G401 (cell line): ENCODE measurements at regions not wholly inside any gene's neighbourhood (a gene's known extent, or its start where the extent isn't known, plus 50 kb on each side); places are given as distances from the start of the nearest gene placed in this dataset.
"Not testable (repeated sequence)": the region's sequence is repeated elsewhere in the genome, so short reads cannot be mapped to it uniquely, and the experiment has no call there.

ENCODE experiments used
- DNase-seq: peaks from one replicate; pipeline ENCODE4 v3.0.0-alpha.2; 2015; ENCODE audit warnings: low spot score
- in situ Hi-C: cut with HindIII; loops from 2 replicates; pipeline ENCODE4 v1.10.0; 2016; ENCODE audit warnings: low sequenced_read_pairs, mixed read lengths

- in situ Hi-C loops, result not testable (repeated sequence)
These were observed 158.2 kb downstream of the GXYLT1 start for GRCh38 chr12:41986513-41986912.

GRCh38 chr12:41983856-41984255 is 160.8 kb downstream of the GXYLT1 start:
- no peak for DNase-seq
- in situ Hi-C loops, result no loop called here

More at GRCh38 chr12:41986513-41986912, 158.2 kb downstream of the GXYLT1 start:
- not testable (repeated sequence) for DNase-seq

GRCh38 chr12:41983394-41983793 is 161.3 kb downstream of the GXYLT1 start:
- in situ Hi-C loops, result no loop called here

GRCh38 chr12:41981758-41982157 is 162.9 kb downstream of the GXYLT1 start:
- no peak for DNase-seq
- in situ Hi-C loops, result no loop called here

More at GRCh38 chr12:41983394-41983793, 161.3 kb downstream of the GXYLT1 start:
- peak; percentile 5 for DNase-seq

GRCh38 chr12:41981013-41981412 is 163.7 kb downstream of the GXYLT1 start:
- DNase-seq, result no peak
- in situ Hi-C loops, result no loop called here

- no peak for DNase-seq
- in situ Hi-C loops, result no loop called here
These were observed 164.3 kb downstream of the GXYLT1 start for GRCh38 chr12:41980390-41980789.

- in situ Hi-C loops, result no loop called here
- no peak for DNase-seq
These were observed 165.1 kb downstream of the GXYLT1 start for GRCh38 chr12:41979574-41979973.

GRCh38 chr12:41972598-41972997 is 172.1 kb downstream of the GXYLT1 start:
- in situ Hi-C loops, result no loop called here
- DNase-seq, result no peak

GRCh38 chr12:41972196-41972595 is 172.5 kb downstream of the GXYLT1 start:
- DNase-seq, result no peak
- in situ Hi-C loops, result no loop called here

GRCh38 chr12:41970744-41971143 is 173.9 kb downstream of the GXYLT1 start:
- in situ Hi-C loops, result no loop called here
- DNase-seq, result no peak

GRCh38 chr12:41968599-41968998 is 176.1 kb downstream of the GXYLT1 start:
- in situ Hi-C loops, result no loop called here
- no peak for DNase-seq

- DNase-seq, result no peak
- in situ Hi-C loops, result no loop called here
These were observed 176.8 kb downstream of the GXYLT1 start for GRCh38 chr12:41967668-41968500.

GRCh38 chr12:41966916-41967315 is 177.8 kb downstream of the GXYLT1 start:
- in situ Hi-C loops, result no loop called here
- DNase-seq, result no peak

GRCh38 chr12:41966001-41966400 is 178.7 kb downstream of the GXYLT1 start:
- in situ Hi-C loops, result no loop called here
- DNase-seq, result no peak

GRCh38 chr12:41963398-41963797 is 181.3 kb downstream of the GXYLT1 start:
- in situ Hi-C loops, result no loop called here
- no peak for DNase-seq

GRCh38 chr12:41962171-41962572 is 182.5 kb downstream of the GXYLT1 start:
- in situ Hi-C loops, result no loop called here
- peak; percentile 90 for DNase-seq

GRCh38 chr12:41959271-41959670 is 185.4 kb downstream of the GXYLT1 start:
- DNase-seq, result no peak
- in situ Hi-C loops, result no loop called here

GRCh38 chr12:41956353-41956752 is 188.3 kb downstream of the GXYLT1 start:
- DNase-seq, result no peak
- in situ Hi-C loops, result no loop called here

- no peak for DNase-seq
- in situ Hi-C loops, result no loop called here
These were observed 194.2 kb downstream of the GXYLT1 start for GRCh38 chr12:41950455-41950854.

- no peak for DNase-seq
- in situ Hi-C loops, result no loop called here
These were observed 198.6 kb downstream of the GXYLT1 start for GRCh38 chr12:41946106-41946505.

- no peak for DNase-seq
- in situ Hi-C loops, result no loop called here
These were observed 200.5 kb downstream of the GXYLT1 start for GRCh38 chr12:41944216-41944615.
